ENCODE measurements at regions not wholly inside any gene's neighbourhood (a gene's known extent, or its start where the extent isn't known, plus 50 kb on each side); places are given as distances from the start of the nearest gene placed in this dataset.

- ATAC-seq (ENCODE audit: low read depth), result no peak
- Histone ChIP-seq H3K9me3 (ENCODE audit: severe bottlenecking) (peaks cover 2% of the 10 kb centered on the region), H3K36me3 (ENCODE audit: low read depth) (no peaks in the 10 kb centered on the region), H3K4me1 (ENCODE audit: insufficient read depth, poor library complexity, severe bottlenecking) (no peaks in the 10 kb centered on the region), H3K27ac (ENCODE audit: poor library complexity, severe bottlenecking) (no peak overlapping the region), H3K4me3 (ENCODE audit: severe bottlenecking) (no peak overlapping the region), H3K27me3 (ENCODE audit: insufficient read depth, poor library complexity, severe bottlenecking) (no peaks in the 10 kb centered on the region)
- no peak for DNase-seq (ENCODE audit: low spot score)
- TF ChIP-seq, protein P1, sequence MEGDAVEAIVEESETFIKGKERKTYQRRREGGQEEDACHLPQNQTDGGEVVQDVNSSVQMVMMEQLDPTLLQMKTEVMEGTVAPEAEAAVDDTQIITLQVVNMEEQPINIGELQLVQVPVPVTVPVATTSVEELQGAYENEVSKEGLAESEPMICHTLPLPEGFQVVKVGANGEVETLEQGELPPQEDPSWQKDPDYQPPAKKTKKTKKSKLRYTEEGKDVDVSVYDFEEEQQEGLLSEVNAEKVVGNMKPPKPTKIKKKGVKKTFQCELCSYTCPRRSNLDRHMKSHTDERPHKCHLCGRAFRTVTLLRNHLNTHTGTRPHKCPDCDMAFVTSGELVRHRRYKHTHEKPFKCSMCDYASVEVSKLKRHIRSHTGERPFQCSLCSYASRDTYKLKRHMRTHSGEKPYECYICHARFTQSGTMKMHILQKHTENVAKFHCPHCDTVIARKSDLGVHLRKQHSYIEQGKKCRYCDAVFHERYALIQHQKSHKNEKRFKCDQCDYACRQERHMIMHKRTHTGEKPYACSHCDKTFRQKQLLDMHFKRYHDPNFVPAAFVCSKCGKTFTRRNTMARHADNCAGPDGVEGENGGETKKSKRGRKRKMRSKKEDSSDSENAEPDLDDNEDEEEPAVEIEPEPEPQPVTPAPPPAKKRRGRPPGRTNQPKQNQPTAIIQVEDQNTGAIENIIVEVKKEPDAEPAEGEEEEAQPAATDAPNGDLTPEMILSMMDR (IDR thresholded peaks at IDR 0.05; ENCODE audit: poor library complexity, severe bottlenecking), result no peak
These were observed 380.9 kb upstream of the STXBP6 start for GRCh38 chr14:25430808-25431207.

DNA sequence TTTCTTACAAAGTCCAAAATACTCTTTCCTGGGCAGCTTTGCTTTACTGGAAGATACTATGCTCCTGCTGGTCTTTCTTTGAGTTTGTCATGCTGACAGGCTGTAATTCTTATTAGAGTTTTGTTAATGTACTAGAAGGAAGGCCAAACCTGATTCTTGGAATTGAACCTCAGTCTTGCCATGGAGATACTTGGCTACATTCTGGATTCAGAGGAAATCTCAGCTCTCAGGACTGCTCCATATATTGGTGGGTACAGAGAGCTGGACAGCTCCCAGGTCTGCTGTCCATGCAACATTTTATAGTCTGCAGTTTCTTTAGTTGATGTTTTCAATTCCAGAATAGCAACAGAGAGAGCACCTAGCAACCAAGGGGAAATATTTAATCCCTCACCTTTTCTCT lies 363.1 kb upstream of the STXBP6 start:
- TF ChIP-seq, protein P1 (IDR thresholded peaks at IDR 0.05; ENCODE audit: poor library complexity, severe bottlenecking), result no peak
- Histone ChIP-seq H3K4me3 (ENCODE audit: severe bottlenecking) (no peak overlapping the region), H3K4me1 (ENCODE audit: insufficient read depth, poor library complexity, severe bottlenecking) (no peaks in the 10 kb centered on the region), H3K36me3 (ENCODE audit: low read depth) (no peaks in the 10 kb centered on the region), H3K9me3 (ENCODE audit: severe bottlenecking) (no peaks in the 10 kb centered on the region), H3K27ac (ENCODE audit: poor library complexity, severe bottlenecking) (no peak overlapping the region), H3K27me3 (ENCODE audit: insufficient read depth, poor library complexity, severe bottlenecking) (no peaks in the 10 kb centered on the region)
- no peak; the same call in 2 of the 3 replicates for ATAC-seq (ENCODE audit: low read depth)
- DNase-seq (ENCODE audit: low spot score), result no peak

DNA sequence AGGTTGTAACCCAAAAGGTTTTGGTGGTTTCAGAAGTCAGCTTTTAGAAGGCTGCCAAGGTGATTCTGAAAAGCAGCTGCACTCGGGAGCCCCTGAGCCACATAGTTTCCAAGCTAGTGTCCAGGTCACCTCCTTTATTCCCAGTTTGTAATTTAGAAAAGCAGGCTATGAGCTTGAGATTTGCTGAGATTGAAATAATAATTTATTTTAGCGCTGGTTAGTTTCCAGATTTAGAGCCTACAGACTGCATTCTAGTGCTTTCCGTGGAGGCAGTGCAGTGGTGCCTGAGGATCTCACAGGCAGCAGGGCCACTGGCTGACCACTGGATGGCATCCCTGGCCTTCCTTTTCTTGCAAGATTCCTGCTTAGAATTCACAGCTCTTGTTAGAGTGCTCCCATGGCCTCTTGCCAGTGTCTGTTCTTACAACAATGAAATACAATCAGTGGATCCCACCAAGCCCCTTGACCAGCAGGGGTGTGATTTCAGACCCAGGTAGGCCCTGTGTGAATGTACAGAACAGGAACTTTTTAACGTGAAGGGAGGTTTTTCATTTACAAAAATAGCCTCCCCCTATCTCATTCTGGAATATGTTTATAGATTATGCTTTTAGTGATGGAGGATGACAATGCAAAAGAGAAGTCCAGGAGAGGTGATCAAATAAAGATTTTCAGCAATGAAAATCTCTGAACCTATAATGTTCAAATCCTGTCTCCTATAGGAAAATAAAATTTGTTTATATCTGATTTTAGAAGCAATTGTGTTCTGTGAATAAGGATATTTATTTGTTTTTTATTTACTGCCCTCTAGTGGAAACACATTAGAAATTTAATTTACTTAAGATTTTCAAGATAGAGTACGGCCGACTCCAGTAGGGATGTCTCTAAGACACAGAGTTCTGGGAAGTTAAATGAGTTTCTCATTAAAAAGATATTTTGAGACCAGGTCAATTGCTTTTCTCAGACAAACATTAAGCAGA lies 362.1 kb upstream of the STXBP6 start:
- H3K27me3 ChIP-seq (ENCODE audit: insufficient read depth, poor library complexity, severe bottlenecking), result no peaks in the 10 kb centered on the region
- DNase-seq (ENCODE audit: low spot score) (no peak), ATAC-seq (ENCODE audit: low read depth) (0 out of 3 replicates have a peak, but pooled peaks have one; percentile 40)
- H3K36me3 ChIP-seq (ENCODE audit: low read depth), result no peaks in the 10 kb centered on the region
- TF ChIP-seq, protein P1 (IDR thresholded peaks at IDR 0.05; ENCODE audit: poor library complexity, severe bottlenecking), result peak; percentile 69
- H3K4me1 ChIP-seq (ENCODE audit: insufficient read depth, poor library complexity, severe bottlenecking), result no peaks in the 10 kb centered on the region
- H3K9me3 ChIP-seq (ENCODE audit: severe bottlenecking), result no peaks in the 10 kb centered on the region
- no peak overlapping the region for H3K4me3 ChIP-seq (ENCODE audit: severe bottlenecking)
- H3K27ac ChIP-seq (ENCODE audit: poor library complexity, severe bottlenecking), result no peak overlapping the region

DNA sequence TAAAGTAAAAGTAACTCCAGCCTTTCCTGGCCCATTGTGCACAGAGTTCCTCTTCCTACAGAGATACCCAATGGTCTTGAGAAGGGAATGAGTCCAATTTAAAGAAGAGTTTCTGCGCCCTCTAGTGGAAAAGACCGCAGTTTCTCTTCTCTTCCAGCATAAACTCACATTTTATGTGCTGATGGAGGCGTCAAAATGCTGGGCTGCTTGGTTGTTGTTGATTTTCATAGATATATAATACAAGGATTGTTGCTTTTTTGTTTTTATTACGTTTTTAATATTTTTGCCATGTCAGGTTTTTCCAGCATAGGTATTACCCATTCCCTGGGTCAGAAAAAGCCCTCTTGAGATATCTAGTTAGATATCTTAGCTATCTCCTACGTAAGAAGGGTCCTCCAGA lies 356.9 kb upstream of the STXBP6 start:
- peak; percentile 50; the same call in 1 of the 3 replicates for ATAC-seq (ENCODE audit: low read depth)
- no peak overlapping the region for H3K27ac ChIP-seq (ENCODE audit: poor library complexity, severe bottlenecking)
- no peaks in the 10 kb centered on the region for H3K9me3 ChIP-seq (ENCODE audit: severe bottlenecking)
- H3K27me3 ChIP-seq (ENCODE audit: insufficient read depth, poor library complexity, severe bottlenecking), result peaks cover 11% of the 10 kb centered on the region
- TF ChIP-seq, protein P1 (IDR thresholded peaks at IDR 0.05; ENCODE audit: poor library complexity, severe bottlenecking), result peak; percentile 76
- no peaks in the 10 kb centered on the region for H3K4me1 ChIP-seq (ENCODE audit: insufficient read depth, poor library complexity, severe bottlenecking)
- H3K4me3 ChIP-seq (ENCODE audit: severe bottlenecking), result no peak overlapping the region
- DNase-seq (ENCODE audit: low spot score), result no peak
- no peaks in the 10 kb centered on the region for H3K36me3 ChIP-seq (ENCODE audit: low read depth)

Measured in RWPE2 (cell line).